ENCODE measurements at regions not wholly inside any gene's neighbourhood (a gene's known extent, or its start where the extent isn't known, plus 50 kb on each side); places are given as distances from the start of the nearest gene placed in this dataset.

GRCh38 chr5:39588179-39588578, 163.4 kb upstream of the DAB2 start:
- no peak for DNase-seq

DNA sequence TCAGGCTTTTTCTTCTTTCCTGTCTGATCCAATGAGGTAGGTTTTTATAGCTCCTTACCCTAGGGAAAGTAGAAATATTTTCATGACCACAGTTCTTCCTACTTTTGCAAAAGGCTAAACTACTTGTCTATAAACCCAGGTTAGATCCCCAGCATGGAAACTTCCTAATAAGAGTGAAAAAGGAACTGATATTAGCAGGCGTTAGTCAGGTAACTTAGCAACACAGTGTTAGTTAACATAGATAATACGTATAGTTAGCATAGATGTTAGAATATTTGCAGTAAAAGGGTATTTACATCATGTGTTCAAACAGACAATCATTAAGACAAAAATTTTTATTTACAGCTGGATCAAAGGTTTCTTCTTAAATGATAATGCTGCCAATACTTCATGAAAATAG, 162.9 kb upstream of the DAB2 start:
- no peak for DNase-seq

GRCh38 chr5:39586185-39586584, 161.4 kb upstream of the DAB2 start:
- no peak for DNase-seq

- no peak for DNase-seq
These were observed 160.1 kb upstream of the DAB2 start for GRCh38 chr5:39584927-39585326.

- peak; percentile 29 to 73 (median 50) for DNase-seq
These were observed 156.1 kb upstream of the DAB2 start for GRCh38 chr5:39580702-39581453.

- DNase-seq = no peak
These were observed 155.0 kb upstream of the DAB2 start for GRCh38 chr5:39579750-39580149.

DNA sequence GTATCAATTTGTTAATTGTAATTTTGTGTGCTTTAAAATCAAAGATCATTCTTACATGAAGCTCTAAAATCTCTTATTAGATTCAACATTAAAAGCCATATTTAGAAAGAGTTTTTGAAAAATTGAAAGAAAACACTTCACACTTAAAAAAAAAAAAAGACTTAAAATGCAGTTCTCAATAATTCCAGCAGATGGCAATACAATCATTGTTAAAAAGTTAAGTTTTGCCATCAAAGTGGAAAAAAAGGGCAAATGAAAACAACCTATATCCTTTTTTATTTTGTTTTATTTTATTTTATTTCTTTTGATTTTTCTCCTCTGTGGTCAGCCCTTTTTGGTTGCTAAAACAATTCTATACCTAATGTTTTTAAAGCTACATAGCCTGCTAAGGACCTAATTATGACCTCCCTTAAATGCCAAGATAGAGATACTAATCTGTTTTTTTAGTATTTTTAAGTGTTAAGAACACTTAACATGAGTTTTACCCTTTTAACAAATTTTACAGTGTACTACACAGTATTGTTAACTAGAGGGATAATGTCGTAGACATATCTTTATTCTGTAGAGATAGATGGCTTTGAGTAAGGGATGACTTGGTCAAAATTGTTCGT, 154.2 kb upstream of the DAB2 start:
- DNase-seq = peak in 2 of 4 experiments; percentile 39 to 48

- no peak for DNase-seq
These were observed 152.7 kb upstream of the DAB2 start for GRCh38 chr5:39577529-39577928.

DNA sequence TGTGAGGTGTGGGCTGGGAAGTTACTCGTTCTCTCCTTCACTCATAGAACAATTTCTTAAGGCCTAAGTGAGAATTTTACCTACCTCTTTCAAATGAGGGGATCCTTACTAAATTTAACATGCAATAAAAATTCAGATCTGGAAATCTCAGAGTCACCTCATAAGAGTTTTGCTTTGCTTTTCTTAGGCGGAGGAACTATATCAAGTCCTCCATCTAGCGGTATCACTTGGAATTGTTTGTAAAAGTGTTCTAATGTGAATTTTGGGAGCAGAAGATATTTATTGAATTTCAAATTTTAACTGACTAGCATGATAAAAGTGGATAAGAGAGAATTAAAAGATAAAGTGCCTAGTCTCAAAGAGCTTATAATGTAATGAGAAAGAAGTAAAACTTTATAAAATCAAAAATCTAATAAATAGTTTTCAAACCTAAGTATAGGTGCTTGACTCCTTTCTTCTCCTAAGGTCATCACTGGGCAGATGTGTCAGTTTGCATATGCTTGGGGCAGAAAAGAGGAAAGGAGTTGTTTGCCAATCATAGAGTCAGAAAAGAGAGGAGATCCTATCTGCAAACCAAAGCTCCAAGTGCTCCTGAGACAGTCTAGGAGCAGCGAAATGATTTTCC, 145.7 kb upstream of the DAB2 start:
- peak; percentile 43 to 83 (median 64) for DNase-seq

- no peak for DNase-seq
These were observed 145.1 kb upstream of the DAB2 start for GRCh38 chr5:39569857-39570256.

GRCh38 chr5:39566891-39567290, 142.1 kb upstream of the DAB2 start:
- no peak for DNase-seq

DNA sequence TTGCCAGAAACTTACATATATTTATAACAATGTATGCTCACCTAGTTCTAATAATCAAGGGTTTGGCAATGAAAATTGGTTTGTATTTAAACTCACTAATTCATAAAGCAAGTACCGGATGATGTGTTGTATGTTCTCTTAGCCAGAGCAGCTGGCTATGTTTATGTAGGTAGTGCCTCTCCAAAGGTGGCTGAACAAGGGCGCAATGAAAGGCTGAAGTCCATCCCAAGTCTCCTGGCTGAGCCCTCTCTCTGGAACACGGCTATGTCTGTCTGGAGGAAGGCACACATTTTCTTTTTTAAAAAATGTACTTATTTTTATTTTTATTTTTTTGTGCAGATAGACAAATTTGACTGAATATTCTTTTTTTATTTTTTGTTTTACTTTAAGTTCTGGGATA, 141.2 kb upstream of the DAB2 start:
- DNase-seq = no peak

DNA sequence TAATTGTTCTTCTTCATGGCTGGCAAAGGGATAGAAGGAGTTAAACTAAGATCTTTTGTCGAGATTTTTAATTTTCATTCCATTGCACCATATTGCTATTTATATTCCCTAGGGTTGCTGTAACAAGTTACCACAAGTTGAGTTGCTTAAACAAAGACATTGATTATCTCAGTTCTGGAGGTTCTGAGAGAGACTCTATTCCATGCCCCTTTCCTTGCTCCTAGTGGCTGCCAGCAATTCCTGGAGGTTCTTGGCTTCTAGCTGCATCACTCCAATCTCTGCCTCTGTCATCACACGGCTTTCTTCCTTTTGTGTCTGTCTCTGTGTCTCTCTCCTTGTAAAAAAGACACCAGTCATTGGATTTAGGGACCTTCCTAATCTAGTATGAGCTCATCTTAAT, 136.6 kb upstream of the DAB2 start:
- no peak for DNase-seq

GRCh38 chr5:39560726-39561125, 135.9 kb upstream of the DAB2 start:
- no peak for DNase-seq

DNA sequence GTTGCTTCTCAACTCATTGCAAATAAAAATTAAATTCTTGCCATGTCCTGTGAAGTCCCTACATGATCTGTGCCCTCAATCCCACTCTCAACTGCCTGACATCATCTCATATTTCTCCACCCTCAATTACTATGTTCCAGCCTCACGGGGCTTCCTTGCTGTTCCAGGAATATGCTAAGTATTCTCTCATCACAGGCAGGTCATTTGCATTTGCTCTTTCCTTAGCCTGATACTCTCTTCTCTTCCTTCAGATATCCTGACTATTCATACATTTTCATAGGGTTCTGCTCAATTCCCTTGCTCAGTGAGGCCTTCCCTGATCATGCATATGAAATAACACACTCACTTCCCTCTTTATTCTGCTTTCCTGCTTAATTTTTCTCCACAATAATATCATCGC, 135.1 kb upstream of the DAB2 start:
- no peak for DNase-seq

DNA sequence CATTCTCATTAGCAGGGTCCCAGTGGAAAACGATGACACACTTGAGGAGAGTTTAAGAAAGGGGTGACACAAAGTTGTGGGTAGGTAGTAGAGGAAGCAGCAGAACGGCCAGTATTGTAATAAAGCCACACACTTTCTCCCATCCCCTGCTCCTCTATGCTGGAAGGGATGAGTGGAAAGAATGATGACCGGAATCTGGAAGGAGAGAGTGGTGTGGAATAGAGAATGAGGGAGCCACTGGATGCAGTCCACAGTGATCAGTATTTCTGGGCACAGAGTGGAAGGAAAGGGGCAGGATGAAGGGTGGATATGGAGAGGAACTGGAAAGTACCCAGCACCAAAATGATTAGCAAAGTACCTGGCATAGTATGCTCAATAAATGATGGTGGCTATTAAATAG, 133.8 kb upstream of the DAB2 start:
- no peak for DNase-seq

GRCh38 chr5:39555788-39556187, 131.0 kb upstream of the DAB2 start:
- DNase-seq = peak; percentile 39 to 77 (median 59)

- peak; percentile 71 to 93 (median 83) for DNase-seq
These were observed 122.9 kb upstream of the DAB2 start for GRCh38 chr5:39547553-39548154.

- no peak for DNase-seq
These were observed 120.2 kb upstream of the DAB2 start for GRCh38 chr5:39544941-39545340.

GRCh38 chr5:39543335-39543734, 118.6 kb upstream of the DAB2 start:
- peak in 3 of 4 experiments; percentile 16 to 70 (median 64) for DNase-seq

- DNase-seq = peak in 3 of 4 experiments; percentile 42 to 81 (median 63)
These were observed 117.9 kb upstream of the DAB2 start for GRCh38 chr5:39542511-39543285.

- DNase-seq = peak; percentile 35 to 77 (median 64)
These were observed 117.1 kb upstream of the DAB2 start for GRCh38 chr5:39541920-39542319.

- DNase-seq = no peak
These were observed 114.7 kb upstream of the DAB2 start for GRCh38 chr5:39539470-39539869.

All from suppressor macrophage (primary cell).